HG02981 (cell line): ENCODE measurements at regions not wholly inside any gene's neighbourhood (a gene's known extent, or its start where the extent isn't known, plus 50 kb on each side); places are given as distances from the start of the nearest gene placed in this dataset.
A peak's percentile ranks its signal among the peaks of the same experiment; 100 is the strongest.
"Not testable (repeated sequence)": the region's sequence is repeated elsewhere in the genome, so short reads cannot be mapped to it uniquely, and the experiment has no call there.

ENCODE experiments used
- ATAC-seq: cut with Tn5 transposase; IDR thresholded peaks from one replicate; pipeline ENCODE4 v1.9.1; 2021; ENCODE audit warnings: mild to moderate bottlenecking, moderate library complexity; ENCODE audit not compliant: unreplicated experiment

DNA sequence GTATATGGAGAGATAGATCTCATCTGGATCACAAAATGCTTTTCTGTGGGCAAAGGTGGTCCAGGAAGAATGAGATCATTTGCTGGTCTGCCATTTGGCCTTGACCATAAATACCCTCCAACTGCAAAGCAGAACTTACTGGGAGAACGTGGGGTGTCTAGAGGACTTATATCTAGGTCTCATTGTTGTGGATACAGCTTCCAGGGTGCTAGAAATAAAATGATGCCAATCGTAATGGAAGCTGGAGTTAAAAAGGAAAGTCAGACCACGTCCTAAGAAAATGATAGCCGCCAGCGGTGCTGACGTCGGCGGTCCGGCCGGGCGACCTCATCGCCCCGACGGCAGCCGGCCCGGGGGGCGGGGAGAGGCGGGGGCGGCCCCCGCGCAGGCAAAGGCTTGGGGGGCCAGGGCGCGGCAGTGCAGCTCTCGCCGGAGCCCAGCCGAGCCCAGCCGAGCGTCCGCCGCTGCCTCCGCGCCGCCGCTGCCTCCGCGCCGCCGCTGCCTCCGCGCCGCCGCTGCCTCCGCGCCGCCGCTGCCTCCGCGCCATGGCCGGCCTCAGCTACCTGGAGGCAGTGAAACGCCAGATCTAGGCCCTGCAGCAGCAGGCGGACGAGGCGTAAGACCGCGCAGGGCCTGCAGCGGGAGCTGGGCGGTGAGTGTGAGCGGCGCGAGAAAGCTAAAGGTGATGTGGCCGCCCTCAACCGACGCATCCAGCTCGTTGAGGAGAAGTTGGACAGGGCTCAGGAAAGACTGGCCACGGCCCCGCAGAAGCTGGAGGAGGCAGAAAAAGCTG lies 89.5 kb downstream of the EOMES start:
- ATAC-seq = peak; percentile 79

DNA sequence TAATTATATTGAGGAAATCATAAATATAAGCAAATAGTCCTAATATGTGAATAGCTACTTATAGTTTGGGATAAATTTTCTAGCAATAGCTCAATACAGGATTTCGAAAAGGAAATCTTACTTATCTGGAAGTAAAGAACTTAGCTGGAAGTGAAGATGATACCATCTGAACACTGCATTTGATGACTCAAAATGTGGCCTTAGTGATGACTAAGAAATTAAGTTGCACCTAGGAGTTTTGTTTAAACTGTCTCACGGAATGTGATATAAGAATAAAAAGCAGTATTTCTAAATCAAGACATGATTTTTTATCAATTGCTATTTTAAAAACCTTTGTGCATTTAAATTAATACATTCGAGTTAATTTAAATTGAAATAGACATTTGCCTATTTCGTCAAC lies 91.2 kb downstream of the EOMES start:
- no peak for ATAC-seq

DNA sequence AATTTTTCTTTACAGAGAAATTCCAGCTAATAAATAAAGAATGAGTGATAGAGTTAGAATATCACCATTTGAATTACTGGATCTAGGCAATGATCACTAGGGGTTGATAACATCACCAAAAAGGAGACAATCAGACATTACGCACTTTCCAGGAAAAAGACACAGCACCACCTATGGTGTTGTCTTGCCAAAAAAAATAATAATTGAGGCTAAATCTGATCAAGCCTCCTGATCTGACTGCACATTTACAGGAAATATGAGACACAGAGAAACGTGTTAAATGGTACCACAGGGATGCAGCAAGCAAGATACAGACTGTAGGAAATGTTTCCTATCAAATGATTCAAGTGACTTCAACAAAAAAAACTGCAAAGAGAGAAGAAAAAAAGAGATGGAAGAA lies 92.8 kb downstream of the EOMES start:
- ATAC-seq = no peak

DNA sequence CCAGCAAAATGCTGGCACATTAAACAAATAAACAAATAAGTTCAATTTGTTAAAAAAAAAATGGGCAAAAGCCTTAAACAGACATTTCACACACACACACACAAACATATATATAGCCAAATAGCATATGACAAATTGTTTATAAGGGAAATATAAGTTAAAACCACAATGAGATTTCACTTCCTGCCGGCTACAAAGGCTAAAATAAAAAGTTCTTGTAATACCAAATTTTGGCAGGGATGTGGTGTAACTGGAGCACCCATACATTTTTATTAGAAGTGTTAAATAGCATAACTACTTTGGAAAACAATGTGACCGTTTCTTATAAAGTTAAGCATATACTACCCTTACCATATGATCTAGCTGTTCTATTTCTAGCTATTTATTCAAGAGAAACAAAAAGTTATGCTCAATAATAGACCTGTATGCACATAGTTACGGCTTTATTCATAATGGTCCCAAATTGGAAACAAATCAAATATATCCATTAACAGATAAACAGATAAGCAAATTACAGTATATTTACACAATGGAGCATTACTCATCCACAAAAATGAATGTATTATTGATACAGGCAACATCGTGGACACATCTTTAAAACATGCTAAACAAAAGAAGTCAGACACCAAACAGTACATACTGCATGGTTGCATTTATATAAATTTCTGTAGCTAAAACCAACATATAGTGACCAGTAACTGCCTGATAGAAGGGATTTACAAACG lies 93.9 kb downstream of the EOMES start:
- ATAC-seq = no peak

DNA sequence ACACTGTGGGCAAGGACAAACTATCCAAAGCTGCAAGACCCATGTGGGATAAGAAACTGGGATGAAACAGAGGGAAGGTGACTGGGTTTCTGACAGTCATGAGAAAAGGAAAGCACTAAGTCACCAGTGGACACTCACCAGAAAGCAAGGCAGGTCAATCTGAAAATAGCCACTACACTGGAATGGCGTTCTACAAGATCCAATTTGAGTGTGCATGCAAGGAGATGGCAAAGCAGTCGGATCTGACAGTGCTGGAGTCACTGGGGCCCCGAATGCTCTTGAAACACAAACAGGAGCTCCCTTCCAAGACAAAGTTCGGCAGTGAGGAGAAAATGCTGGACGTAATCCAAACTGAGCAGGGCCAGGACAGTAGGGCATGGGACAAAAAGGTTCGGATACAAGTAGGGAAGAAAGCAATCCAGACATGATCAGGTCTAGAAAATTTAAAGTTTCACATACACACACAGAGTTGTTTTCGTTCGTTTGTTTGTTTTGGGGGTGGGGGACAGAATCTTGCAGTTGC lies 95.5 kb downstream of the EOMES start:
- no peak for ATAC-seq

DNA sequence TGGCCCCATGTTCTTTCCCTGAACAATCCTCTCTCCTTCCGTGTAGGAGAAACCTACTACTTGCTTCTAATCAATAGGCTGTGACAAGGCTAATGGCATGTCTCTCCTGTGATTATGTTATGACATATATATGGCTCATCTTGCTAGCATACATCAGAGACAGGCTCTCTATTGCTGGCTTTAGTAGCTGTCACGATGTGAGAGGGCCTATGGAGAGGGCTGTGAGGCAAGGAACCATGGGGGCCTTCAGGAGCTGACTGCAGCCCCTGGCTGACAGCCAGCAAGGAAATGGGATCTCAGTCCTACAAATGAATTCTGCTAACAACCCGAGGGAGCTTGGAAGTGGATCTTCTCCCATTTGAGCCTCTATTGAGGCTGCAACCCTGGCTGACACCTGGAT lies 96.3 kb downstream of the EOMES start:
- no peak for ATAC-seq

DNA sequence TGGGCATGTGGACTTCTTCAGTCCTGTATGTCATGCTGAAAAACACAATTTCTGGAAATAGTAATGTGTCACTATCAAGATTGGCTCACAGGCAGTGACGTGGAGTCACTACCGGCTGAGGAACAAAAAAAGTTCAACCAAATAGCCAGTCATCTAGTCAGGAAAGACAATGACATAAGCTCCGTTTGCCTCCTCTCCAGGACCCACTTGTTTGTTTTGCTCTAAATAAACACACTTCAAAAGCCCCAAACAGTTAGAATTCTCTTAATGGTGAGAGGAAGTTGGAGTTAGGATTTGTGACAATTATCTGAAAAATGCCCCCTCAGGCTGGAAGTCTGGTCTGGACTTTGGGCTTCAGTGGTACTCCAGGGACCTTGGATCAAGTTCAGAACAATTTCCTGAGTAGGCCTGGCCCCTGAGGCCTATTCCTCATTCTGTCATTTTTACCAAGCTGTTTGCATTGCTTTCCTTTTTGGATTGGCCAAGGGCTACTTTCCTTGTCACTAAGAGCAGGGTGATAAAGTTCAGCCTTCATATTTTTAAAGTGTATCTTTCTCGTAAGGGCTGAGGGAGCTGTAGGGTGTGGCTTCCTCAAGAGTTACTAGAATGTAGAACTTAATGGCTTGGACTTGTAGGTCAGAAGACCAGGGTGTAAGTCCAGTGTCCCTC lies 98.9 kb downstream of the EOMES start:
- no peak for ATAC-seq

DNA sequence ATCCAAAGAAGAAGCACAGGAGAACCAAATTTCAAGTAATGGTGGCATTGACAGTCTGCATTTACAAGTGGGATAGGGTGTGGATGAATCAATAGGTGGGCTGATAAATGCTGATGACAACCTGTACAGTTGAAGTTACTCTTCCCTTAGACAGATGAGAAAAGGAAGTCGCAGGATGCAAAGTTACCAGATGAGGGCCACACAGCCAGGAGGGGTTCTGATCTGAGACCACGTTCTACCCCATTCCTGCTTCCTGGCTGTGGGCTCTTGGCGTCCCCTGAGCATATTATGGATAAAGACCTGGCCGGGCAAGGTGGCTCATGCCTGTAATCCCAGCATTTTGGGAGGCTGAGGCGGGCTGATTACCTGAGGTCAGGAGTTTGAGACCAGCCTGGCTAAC lies 104.6 kb downstream of the EOMES start:
- ATAC-seq = no peak

DNA sequence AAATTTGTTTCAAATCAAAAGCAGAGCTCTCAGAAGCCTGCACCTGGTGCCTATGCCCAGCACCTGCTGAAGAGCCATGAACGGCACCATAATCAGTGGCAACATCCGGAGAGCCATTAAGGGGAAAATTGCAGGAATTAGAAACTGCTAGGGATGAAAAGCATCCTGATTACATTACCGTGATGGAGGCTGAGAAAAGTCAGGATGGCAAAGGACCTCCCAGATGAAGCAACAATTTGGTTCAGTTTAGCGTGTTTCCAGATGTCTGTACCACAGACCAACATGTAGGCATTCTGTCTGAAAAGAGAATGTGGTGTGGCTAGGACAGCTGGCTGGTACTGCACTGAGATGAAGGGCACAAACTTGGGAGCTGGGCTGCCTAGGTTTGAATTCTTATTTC lies 106.1 kb downstream of the EOMES start:
- ATAC-seq = no peak

DNA sequence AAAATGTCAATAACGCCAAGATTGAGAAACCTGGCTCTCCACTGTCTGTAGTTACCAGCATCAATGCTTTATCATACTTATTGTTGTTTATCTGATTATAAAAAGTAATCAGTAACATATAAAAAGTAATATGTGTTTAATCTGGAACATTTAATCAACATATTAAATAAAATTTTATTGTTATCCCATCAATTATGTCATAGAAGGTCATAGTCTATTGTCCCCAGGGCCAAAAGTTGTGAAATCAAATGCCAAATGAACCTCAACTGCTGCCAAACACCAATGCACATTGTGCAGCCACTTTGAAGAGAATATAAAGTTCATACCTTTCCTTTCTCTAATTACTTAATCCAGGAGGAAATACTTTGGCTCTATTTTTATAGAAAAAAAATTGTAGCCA lies 106.6 kb downstream of the EOMES start:
- no peak for ATAC-seq

DNA sequence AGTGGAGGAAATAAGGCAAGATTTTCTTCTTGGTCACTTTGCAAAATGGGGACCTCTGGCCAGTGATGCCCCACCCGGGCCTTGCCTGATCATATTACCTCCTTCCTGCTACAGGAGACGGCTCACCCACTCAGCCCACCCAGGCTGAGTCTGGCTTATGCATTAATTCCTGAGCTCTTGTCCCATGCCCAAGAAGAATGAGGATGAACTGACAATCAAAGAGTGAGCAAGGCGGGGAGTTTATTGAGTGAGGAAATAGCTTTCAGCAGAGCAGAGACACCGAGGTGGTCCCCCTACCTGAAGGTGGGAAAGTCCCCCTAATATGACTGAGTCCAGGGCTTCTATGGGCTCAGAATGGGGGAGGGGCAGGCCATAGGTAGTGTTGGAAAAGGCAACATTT lies 107.5 kb downstream of the EOMES start:
- ATAC-seq = no peak

DNA sequence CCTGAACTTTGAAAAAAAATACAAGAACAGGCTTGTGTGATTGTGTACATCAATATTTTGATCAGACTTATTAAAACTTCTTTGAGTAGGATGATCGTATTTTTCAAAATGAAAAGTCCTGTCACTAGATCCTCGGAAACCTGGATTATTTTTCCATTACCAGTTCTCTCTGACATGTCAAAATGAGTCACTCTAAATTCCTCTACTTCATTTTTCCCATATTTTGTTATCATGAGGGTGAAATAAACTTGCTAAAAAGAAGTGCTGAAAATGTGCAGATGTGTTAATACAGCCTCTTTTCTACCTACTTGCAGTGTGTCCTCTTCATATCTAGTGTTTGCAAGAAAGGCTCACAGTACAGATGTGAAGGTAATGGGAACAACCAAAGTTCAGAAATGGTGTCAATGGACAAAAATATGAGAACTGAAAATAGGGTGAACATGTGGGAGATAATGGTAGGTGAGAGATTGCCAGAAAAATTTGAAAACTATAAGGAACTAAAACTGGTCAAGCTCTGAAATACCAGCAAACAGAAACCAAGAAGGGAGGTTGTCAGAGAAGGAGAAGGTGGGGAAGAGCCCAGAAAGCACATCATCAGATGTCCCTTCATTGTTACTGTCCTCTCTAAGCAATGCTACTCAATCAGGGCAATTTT lies 108.2 kb downstream of the EOMES start:
- ATAC-seq = no peak

DNA sequence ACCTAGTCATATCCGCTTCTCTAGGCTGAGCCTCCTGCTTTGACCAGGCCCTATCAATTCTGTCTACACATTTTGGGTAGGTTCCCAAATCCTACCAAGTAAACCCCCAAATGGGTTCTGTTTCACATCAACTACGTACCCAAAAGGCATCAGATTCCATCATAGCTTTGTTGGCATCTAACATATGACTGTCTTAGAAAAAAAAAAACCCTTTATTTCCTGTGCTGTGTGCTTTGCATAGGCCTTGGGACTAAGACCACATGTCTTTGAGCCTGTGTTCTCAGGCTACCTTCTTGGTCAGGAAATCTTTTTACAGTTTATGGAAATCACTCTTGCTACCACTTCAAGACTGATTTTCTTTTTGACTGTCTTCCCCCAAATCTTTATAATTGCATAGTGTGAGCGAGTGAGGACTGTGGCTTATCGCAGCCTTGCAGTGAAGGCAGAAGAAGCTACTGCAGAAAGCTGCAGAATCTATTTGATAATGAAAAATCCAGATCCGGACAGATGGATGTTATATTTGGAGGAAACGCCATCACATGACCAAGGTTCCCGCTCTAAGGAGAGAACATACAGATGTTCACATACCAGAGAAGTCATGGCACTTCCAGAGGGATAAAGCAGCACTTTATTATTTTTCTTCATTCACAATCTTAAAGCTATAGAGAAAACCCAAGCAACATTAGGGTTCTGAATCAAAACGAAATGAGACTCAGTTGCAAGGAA lies 111.2 kb downstream of the EOMES start:
- ATAC-seq = no peak

DNA sequence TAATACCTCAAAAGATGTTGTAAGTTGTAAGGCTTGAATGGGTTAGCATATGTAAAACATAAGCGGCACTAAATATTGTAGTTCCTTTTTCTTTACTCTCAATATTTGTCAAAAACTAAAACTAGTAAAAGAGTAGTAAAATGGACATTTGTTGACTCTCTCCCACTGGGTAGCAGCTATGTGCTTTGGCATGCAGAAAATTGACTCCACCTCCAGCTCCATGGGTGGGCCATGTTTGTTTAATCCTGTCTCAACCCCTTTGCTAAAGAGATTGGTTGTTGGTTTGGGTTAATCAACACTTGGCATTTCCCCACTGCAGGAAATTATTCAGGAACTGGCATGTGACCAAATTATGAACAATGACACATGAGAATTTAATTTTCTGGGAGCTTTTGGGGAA lies 114.8 kb downstream of the EOMES start:
- no peak for ATAC-seq

DNA sequence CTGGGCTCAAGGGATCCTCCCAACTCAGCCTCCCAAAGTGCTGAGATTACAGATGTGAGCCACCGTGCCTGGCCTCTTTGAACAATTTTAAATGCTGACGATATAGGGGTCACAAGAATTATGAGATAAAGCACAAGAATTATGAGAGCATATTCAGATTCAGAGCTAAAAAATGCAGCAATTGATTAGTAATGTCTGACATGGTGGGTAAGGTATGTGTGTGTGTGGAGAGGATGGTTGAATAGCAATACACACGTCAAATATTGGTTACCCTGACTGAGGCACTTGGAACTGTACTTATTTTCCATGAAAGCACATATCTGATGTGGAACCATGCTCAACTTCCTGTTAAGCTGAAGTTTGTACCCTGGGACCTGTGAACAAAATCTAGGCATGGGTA lies 115.6 kb downstream of the EOMES start:
- ATAC-seq = no peak

DNA sequence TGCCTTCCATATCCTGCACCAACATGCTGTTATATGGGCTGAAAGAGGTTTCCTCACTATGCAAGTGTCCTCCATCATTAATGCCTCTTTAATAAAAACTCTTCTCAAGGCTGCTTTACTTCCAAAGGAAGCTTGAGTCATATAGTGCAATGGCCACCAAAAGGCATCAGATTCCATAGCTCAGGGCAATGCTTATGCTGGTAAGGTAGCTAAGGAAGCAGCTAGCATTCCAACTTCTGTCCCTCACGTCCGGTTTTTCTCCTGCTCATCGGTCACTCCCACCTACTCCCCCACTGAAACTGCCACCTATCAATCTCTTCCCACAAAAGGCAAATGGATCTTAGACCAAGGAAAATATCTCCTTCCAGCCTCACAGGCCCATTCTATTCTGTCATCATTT lies 117.1 kb upstream of the SLC4A7 start:
- not testable (repeated sequence) for ATAC-seq

DNA sequence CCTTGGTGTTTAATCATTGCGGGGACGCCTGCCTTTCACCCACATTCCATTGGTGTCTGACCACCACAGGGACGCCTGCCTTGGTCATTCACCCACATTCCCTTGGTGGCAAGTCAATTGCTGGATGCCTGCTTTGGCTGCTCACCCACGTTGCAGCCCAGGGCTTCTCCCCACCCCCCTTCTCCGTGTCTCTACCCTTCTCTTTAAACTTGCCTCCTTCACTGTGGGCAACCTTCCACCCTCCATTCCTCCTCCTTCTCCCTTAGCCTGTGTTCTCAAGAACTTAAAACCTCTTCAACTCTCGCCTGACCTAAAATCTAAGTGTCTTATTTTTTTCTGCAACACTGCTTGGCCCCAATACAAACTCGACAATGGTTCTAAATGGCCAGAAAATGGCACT lies 115.6 kb upstream of the SLC4A7 start:
- not testable (repeated sequence) for ATAC-seq

DNA sequence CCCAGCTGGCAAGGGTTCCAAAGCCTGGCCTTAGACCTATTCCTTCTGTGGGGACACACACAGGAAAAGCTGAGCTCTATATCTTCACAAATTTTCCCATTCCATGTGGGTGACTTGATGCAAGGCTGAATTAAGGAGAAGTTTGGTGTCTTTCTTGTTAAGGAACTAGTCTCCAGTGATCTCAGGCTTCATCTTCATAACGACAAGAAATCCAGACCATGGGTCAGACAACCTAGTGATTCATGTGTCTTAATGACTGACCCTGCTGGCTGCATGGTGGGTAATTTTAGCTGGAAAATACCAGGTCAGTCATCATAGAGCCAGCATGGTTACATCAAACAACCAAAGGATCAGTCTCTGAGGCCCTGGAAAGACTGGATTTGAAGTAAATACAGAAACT lies 112.7 kb upstream of the SLC4A7 start:
- ATAC-seq = peak; percentile 28

DNA sequence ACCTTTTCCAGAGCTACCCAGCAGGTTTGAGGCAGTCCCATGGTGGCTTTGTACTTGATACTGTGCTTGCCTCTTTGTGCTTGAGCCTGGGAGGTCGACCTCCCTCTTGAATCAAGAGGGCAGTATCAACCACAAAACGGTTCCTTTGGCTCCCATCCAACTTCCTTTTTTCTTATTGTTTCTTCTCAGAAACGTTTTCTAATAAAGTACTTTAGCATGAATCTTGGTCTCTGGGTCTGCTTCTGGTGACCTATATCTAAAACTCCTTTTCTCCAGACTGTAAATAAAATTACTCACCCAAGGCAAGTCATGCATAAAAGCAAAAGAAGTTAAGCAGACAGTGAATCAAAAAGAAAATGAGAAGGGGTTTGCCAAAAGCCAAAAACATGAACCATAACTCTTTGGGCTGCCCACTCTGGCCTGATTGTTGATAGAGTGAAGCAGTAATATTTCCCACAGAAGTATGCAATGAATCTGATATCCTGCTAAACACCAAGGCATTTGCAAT lies 112.2 kb upstream of the SLC4A7 start:
- ATAC-seq = peak; percentile 47

DNA sequence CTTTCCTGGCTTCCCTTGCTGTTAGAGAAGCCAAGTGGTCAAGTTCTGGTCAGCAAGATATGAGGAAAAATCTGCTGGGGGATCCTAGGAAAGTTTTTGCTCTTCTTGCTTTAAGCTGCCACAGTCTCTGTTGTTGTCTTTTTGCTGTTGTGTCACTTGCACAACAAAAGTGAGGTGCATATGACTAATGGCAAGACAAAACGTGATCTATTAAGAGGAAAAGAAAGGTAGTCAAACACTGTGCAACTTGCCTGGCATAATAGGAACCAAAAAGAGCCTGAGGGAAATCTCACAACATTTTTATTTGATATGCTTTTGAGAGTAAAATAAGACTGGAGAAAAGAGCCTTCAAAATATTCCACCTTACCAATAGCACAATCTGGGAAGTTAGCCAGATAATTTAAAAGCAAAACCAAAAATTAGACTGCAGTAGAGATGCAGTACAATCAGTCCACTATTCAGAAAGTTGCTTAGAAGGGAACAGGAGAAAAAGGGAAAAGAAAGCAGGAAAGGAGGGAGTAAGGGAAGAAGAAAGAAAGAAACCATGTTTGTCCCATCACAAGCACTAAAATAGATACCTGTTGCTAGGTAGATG lies 110.0 kb upstream of the SLC4A7 start:
- ATAC-seq = no peak
